ENCODE measurements at regions not wholly inside any gene's neighbourhood (a gene's known extent, or its start where the extent isn't known, plus 50 kb on each side); places are given as distances from the start of the nearest gene placed in this dataset.
"Not testable (repeated sequence)": the region's sequence is repeated elsewhere in the genome, so short reads cannot be mapped to it uniquely, and the experiment has no call there.

DNA sequence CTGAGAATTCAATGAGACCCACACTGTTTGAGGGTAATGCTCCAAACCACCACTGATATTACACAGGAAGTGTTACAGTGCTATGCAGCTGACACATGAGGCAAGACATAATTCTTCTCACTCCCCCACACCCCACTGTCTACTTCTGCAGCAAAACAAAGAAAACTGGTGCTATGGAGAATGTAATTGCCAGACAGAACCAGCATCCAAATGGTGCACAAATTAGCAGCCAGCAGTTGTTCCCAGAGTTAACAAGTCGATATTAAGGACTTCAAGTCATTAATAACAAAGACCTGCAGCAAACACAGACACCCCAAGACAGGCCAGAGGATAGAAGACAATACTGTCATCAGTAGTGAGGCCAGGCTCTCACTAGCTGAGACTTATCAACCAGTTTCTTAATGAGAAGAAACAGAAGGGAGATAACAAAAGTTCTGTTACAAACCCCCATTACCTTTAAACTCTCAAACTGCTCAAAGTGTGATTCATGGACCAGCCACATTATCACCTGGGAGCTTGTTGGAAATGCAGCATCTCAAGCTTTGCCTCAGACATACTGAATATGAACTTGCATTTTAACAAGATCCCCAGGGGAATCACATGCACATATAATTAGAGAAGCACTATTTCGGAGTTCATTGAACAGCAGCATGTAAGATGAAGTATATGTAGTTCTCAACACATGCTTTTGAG, 58.7 kb upstream of the FNDC3B start:
- Histone ChIP-seq H3K27ac (no peak overlapping the region), H3K4me1 (no peaks in the 10 kb centered on the region), H3K9me3 (no peaks in the 10 kb centered on the region), H3K36me3 (no peaks in the 10 kb centered on the region), H3K27me3 (no peaks in the 10 kb centered on the region), H3K4me3 (no peak overlapping the region)
- WGBS, 2 donors (ENCODE audit: low coverage in 1 of 2), result 73% methylated on average over 2 of the region's 2 CpGs; no CpG with 5 or more reads in 1 of the 2 donors
- DNase-seq, result no peak
- intact Hi-C loops (cut with DNase I; ENCODE audit: low total_unique reads), result no loop called here
- TF ChIP-seq EP300 (IDR thresholded peaks at IDR 0.05; ENCODE audit: low read depth) (no peak), POLR2AphosphoS5 (IDR thresholded peaks at IDR 0.05) (no peak), POLR2A (IDR thresholded peaks at IDR 0.05) (no peak)
- TF ChIP-seq, protein P1, sequence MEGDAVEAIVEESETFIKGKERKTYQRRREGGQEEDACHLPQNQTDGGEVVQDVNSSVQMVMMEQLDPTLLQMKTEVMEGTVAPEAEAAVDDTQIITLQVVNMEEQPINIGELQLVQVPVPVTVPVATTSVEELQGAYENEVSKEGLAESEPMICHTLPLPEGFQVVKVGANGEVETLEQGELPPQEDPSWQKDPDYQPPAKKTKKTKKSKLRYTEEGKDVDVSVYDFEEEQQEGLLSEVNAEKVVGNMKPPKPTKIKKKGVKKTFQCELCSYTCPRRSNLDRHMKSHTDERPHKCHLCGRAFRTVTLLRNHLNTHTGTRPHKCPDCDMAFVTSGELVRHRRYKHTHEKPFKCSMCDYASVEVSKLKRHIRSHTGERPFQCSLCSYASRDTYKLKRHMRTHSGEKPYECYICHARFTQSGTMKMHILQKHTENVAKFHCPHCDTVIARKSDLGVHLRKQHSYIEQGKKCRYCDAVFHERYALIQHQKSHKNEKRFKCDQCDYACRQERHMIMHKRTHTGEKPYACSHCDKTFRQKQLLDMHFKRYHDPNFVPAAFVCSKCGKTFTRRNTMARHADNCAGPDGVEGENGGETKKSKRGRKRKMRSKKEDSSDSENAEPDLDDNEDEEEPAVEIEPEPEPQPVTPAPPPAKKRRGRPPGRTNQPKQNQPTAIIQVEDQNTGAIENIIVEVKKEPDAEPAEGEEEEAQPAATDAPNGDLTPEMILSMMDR (IDR thresholded peaks at IDR 0.05), result no peak
- in situ Hi-C loops (cut with MboI; ENCODE audit: low pct_ligation_motif_present in 1 of 4, low pct_unique_long_range_greater_than_20kb in 1 of 4, low sequenced_read_pairs in 3 of 4), result no loop called here

DNA sequence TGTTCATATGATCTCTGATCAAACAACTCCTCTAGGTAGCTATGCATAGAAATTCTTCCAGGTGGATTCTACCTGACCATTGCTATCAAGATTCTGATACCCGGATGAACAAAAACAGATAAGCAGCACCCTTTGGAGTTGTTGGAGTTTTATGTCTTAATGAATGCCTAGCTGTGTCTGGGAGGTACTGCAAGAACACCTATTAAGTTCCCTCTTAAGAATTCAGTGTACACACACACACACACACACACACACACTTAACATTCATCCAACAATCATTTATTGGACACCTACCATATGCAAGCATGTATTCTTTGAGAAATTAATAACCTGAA, 58.1 kb upstream of the FNDC3B start:
- H3K27me3 ChIP-seq, result no peaks in the 10 kb centered on the region
- H3K9me3 ChIP-seq, result no peaks in the 10 kb centered on the region
- no peaks in the 10 kb centered on the region for H3K4me1 ChIP-seq
- H3K36me3 ChIP-seq, result no peaks in the 10 kb centered on the region
- 80 to 85% methylated on average over 1 of the region's 1 CpG for WGBS, 2 donors (ENCODE audit: low coverage in 1 of 2)
- no peak overlapping the region for H3K27ac ChIP-seq
- DNase-seq, result no peak
- in situ Hi-C loops (cut with MboI; ENCODE audit: low pct_ligation_motif_present in 1 of 4, low pct_unique_long_range_greater_than_20kb in 1 of 4, low sequenced_read_pairs in 3 of 4) (no loop called here), intact Hi-C loops (cut with DNase I; ENCODE audit: low total_unique reads) (no loop called here)
- TF ChIP-seq, protein P1 (IDR thresholded peaks at IDR 0.05), result no peak
- TF ChIP-seq POLR2AphosphoS5 (IDR thresholded peaks at IDR 0.05), result no peak
- no peak for TF ChIP-seq POLR2A (IDR thresholded peaks at IDR 0.05)
- TF ChIP-seq EP300 (IDR thresholded peaks at IDR 0.05; ENCODE audit: low read depth), result no peak
- no peak overlapping the region for H3K4me3 ChIP-seq

DNA sequence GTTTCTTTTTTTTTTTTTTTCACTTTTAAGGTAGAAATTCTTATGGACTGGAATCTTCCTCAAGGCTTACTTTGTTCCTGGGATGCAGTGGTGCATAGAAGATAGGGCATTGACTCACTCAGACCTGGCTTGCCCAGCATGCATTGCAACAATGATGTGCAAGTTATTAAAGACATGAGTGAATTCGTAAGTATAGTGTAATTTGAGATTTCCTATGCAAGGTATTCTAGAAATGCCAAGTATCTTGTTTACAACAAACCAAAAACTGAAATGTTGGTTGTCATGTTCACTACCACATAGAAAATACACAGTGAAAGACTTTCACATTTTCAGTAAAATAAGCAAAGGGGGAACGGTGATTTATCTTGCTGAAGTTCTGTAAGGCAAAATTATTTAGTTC, 56.5 kb upstream of the FNDC3B start:
- TF ChIP-seq POLR2A (IDR thresholded peaks at IDR 0.05) (no peak), EP300 (IDR thresholded peaks at IDR 0.05; ENCODE audit: low read depth) (no peak), POLR2AphosphoS5 (IDR thresholded peaks at IDR 0.05) (no peak)
- TF ChIP-seq, protein P1 (IDR thresholded peaks at IDR 0.05), result no peak
- intact Hi-C loops (cut with DNase I; ENCODE audit: low total_unique reads), result no loop called here
- no peak overlapping the region for H3K27ac ChIP-seq
- in situ Hi-C loops (cut with MboI; ENCODE audit: low pct_ligation_motif_present in 1 of 4, low pct_unique_long_range_greater_than_20kb in 1 of 4, low sequenced_read_pairs in 3 of 4), result no loop called here
- H3K36me3 ChIP-seq, result no peaks in the 10 kb centered on the region
- no peak overlapping the region for H3K4me3 ChIP-seq
- WGBS, 2 donors (ENCODE audit: low coverage in 1 of 2), result 64 to 69% methylated on average over 2 of the region's 2 CpGs
- no peaks in the 10 kb centered on the region for H3K9me3 ChIP-seq
- H3K4me1 ChIP-seq, result no peaks in the 10 kb centered on the region
- H3K27me3 ChIP-seq, result no peaks in the 10 kb centered on the region
- DNase-seq, result no peak

DNA sequence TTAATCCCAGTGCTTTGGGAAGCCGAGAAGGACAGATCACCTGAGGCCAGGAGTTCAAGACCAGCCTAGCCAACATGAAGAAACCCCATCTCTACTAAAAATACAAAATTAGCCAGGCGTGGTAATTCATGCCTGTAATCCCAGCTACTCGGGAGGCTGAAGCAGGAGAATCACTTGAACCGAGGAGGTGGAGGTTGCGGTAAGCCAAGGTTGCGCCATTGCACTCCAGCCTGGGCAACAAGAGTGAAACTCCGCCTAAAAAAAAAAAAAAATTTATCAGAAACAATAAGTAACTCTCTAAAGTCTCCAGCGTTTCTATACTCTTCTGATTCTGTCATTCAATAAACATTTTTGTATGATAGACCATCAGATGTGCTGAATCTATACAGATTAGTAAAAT, 55.7 kb upstream of the FNDC3B start:
- H3K27ac ChIP-seq; in situ Hi-C loops (cut with MboI; ENCODE audit: low pct_ligation_motif_present in 1 of 4, low pct_unique_long_range_greater_than_20kb in 1 of 4, low sequenced_read_pairs in 3 of 4); H3K27me3 ChIP-seq; H3K4me3 ChIP-seq; DNase-seq; intact Hi-C loops (cut with DNase I; ENCODE audit: low total_unique reads); H3K4me1 ChIP-seq; H3K9me3 ChIP-seq; H3K36me3 ChIP-seq: not testable (repeated sequence)
- WGBS, 2 donors (ENCODE audit: low coverage in 1 of 2), result 83 to 97% methylated on average over 6 to 8 of the region's 8 CpGs

DNA sequence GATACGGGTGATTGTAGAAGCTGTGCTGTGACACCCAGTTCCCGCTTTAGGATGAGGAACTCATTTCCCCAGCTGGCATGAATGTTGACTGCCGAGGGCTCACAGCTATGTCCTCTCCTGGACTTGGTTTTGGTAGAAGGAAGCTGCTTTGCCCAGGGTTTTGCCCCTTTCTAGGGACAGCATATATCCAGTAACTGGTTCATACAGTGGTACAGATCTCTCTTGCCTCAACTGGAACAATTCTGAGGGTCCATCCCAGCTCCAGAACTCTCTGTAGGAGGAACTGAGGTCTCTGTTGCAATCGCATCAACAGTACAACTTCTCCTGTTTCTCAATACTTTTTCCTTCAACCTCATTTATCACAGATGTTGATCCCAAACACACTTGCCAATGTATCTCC, 54.5 kb upstream of the FNDC3B start:
- no peak for DNase-seq
- Histone ChIP-seq H3K4me1 (no peaks in the 10 kb centered on the region), H3K27ac (no peak overlapping the region), H3K27me3 (no peaks in the 10 kb centered on the region), H3K4me3 (no peak overlapping the region), H3K36me3 (no peaks in the 10 kb centered on the region), H3K9me3 (no peaks in the 10 kb centered on the region)
- intact Hi-C loops (cut with DNase I; ENCODE audit: low total_unique reads), result no loop called here
- in situ Hi-C loops (cut with MboI; ENCODE audit: low pct_ligation_motif_present in 1 of 4, low pct_unique_long_range_greater_than_20kb in 1 of 4, low sequenced_read_pairs in 3 of 4), result no loop called here
- 80 to 100% methylated on average over 1 to 4 of the region's 4 CpGs for WGBS, 2 donors (ENCODE audit: low coverage in 1 of 2)
- TF ChIP-seq EP300 (IDR thresholded peaks at IDR 0.05; ENCODE audit: low read depth) (no peak), POLR2AphosphoS5 (IDR thresholded peaks at IDR 0.05) (no peak), POLR2A (IDR thresholded peaks at IDR 0.05) (no peak)
- TF ChIP-seq, protein P1 (IDR thresholded peaks at IDR 0.05), result no peak

Measured in transverse colon (tissue), 4 donors.